EH (cell line): ENCODE measurements at regions not wholly inside any gene's neighbourhood (a gene's known extent, or its start where the extent isn't known, plus 50 kb on each side); places are given as distances from the start of the nearest gene placed in this dataset.
A peak's percentile ranks its signal among the peaks of the same experiment; 100 is the strongest.

Experiments used
- DNase-seq: peaks from one replicate; pipeline ENCODE4 v3.0.0-alpha.2; 2015; ENCODE audit warnings: low read depth

GRCh38 chr1:57922130-57922529 lies 498.3 kb upstream of the DAB1 start:
- no peak for DNase-seq

GRCh38 chr1:57916041-57916440 lies 492.2 kb upstream of the DAB1 start:
- DNase-seq = no peak

GRCh38 chr1:57911427-57911826 lies 487.6 kb upstream of the DAB1 start:
- no peak for DNase-seq

GRCh38 chr1:57910782-57911181 lies 486.9 kb upstream of the DAB1 start:
- DNase-seq = no peak

GRCh38 chr1:57910305-57910704 lies 486.4 kb upstream of the DAB1 start:
- DNase-seq = no peak

GRCh38 chr1:57908147-57908890 lies 484.5 kb upstream of the DAB1 start:
- DNase-seq = no peak

GRCh38 chr1:57901208-57901919 lies 477.5 kb upstream of the DAB1 start:
- no peak for DNase-seq

- no peak for DNase-seq
These were observed 474.7 kb upstream of the DAB1 start for GRCh38 chr1:57898531-57898930.

GRCh38 chr1:57897581-57897980 lies 473.7 kb upstream of the DAB1 start:
- no peak for DNase-seq

- no peak for DNase-seq
These were observed 470.5 kb upstream of the DAB1 start for GRCh38 chr1:57894315-57894714.

GRCh38 chr1:57889676-57890320 lies 465.9 kb upstream of the DAB1 start:
- DNase-seq = peak; percentile 22

- peak; percentile 19 for DNase-seq
These were observed 464.2 kb upstream of the DAB1 start for GRCh38 chr1:57887964-57888491.

- DNase-seq = no peak
These were observed 462.5 kb upstream of the DAB1 start for GRCh38 chr1:57886376-57886775.

- DNase-seq = no peak
These were observed 459.8 kb upstream of the DAB1 start for GRCh38 chr1:57883642-57883995.

GRCh38 chr1:57882934-57883641 lies 459.2 kb upstream of the DAB1 start:
- DNase-seq = no peak

- DNase-seq = no peak
These were observed 458.2 kb upstream of the DAB1 start for GRCh38 chr1:57882072-57882471.

- no peak for DNase-seq
These were observed 457.8 kb upstream of the DAB1 start for GRCh38 chr1:57881639-57882038.

- DNase-seq = no peak
These were observed 455.8 kb upstream of the DAB1 start for GRCh38 chr1:57879700-57880099.

GRCh38 chr1:57874418-57874877 lies 450.6 kb upstream of the DAB1 start:
- DNase-seq = peak; percentile 4

GRCh38 chr1:57872913-57873312 lies 449.1 kb upstream of the DAB1 start:
- no peak for DNase-seq

- no peak for DNase-seq
These were observed 445.0 kb upstream of the DAB1 start for GRCh38 chr1:57868908-57869307.

- no peak for DNase-seq
These were observed 444.4 kb upstream of the DAB1 start for GRCh38 chr1:57868239-57868638.
